Astrocyte (in vitro differentiated cells and primary cell): ENCODE measurements at regions not wholly inside any gene's neighbourhood (a gene's known extent, or its start where the extent isn't known, plus 50 kb on each side); places are given as distances from the start of the nearest gene placed in this dataset.

Experiments used
- DNase-seq: peaks from one replicate; pipeline ENCODE4 v3.0.0-alpha.2; 2010; ENCODE audit warnings: low read depth
- FAIRE-seq: peaks from 2 replicates; lab custom pipeline; 2011; peaks lifted over from hg19 to GRCh38; lab: Jason Lieb, UNC
- H2AFZ ChIP-seq: 2 replicates; pipeline ENCODE4 v1.6.0; 2012; ENCODE audit warnings: low read depth, low read length, inconsistent platforms
- H3K27ac ChIP-seq: 2 replicates; pipeline ENCODE4 v1.5.1; 2011; ENCODE audit warnings: low read depth, low read length, inconsistent platforms
- H3K27me3 ChIP-seq: 2 replicates; pipeline ENCODE4 v1.6.0; 2011; ENCODE audit warnings: low read length, inconsistent platforms; ENCODE audit not compliant: insufficient read depth
- H3K36me3 ChIP-seq: 2 replicates; pipeline ENCODE4 v1.5.1; 2011; ENCODE audit warnings: low read length, inconsistent platforms; ENCODE audit not compliant: insufficient read depth
- H3K4me1 ChIP-seq: 2 replicates; pipeline ENCODE4 v1.5.1; 2011; ENCODE audit warnings: low read length, inconsistent platforms; ENCODE audit not compliant: insufficient read depth
- H3K4me2 ChIP-seq: 2 replicates; pipeline ENCODE4 v1.6.0; 2012; ENCODE audit warnings: low read length, inconsistent platforms
- H3K4me3 ChIP-seq: 2 replicates; pipeline ENCODE4 v1.5.1; 2011; ENCODE audit warnings: low read depth, mild to moderate bottlenecking, low read length, inconsistent platforms; ENCODE audit not compliant: insufficient read depth
- H3K79me2 ChIP-seq: 2 replicates; pipeline ENCODE4 v1.6.0; 2012; ENCODE audit warnings: mild to moderate bottlenecking, low read length, inconsistent platforms; ENCODE audit not compliant: insufficient read depth
- H3K9ac ChIP-seq: 2 replicates; pipeline ENCODE4 v1.6.0; 2012; ENCODE audit warnings: mild to moderate bottlenecking, low read length, inconsistent platforms
- H3K9me3 ChIP-seq: 2 replicates; pipeline ENCODE4 v1.5.1; 2012; ENCODE audit warnings: low read depth, mild to moderate bottlenecking, low read length, inconsistent platforms; ENCODE audit not compliant: insufficient read depth
- H4K20me1 ChIP-seq: 2 replicates; pipeline ENCODE4 v1.6.0; 2012; ENCODE audit warnings: low read length, inconsistent platforms; ENCODE audit not compliant: insufficient read depth
- H3K27ac Mint-ChIP-seq: one replicate; pipeline ENCODE4 v1.8.0; 2021; ENCODE audit warnings: mild to moderate bottlenecking, mixed read lengths; ENCODE audit not compliant: unreplicated experiment
- H3K27me3 Mint-ChIP-seq: one replicate; pipeline ENCODE4 v1.8.0; 2021; ENCODE audit warnings: low read depth, mixed read lengths; ENCODE audit not compliant: unreplicated experiment
- H3K36me3 Mint-ChIP-seq: one replicate; pipeline ENCODE4 v1.8.0; 2021; ENCODE audit warnings: low read depth, mixed read lengths; ENCODE audit not compliant: unreplicated experiment
- H3K4me1 Mint-ChIP-seq: one replicate; pipeline ENCODE4 v1.8.0; 2021; ENCODE audit warnings: low read depth, mixed read lengths; ENCODE audit not compliant: unreplicated experiment
- H3K4me3 Mint-ChIP-seq: one replicate; pipeline ENCODE4 v1.8.0; 2021; ENCODE audit warnings: mild to moderate bottlenecking, moderate library complexity, mixed read lengths; ENCODE audit not compliant: unreplicated experiment
- H3K9me3 Mint-ChIP-seq: one replicate; pipeline ENCODE4 v1.8.0; 2021; ENCODE audit warnings: mild to moderate bottlenecking, mixed read lengths; ENCODE audit not compliant: unreplicated experiment
- EZH2 ChIP-seq: IDR thresholded peaks from 2 replicates; pipeline ENCODE4 v1.6.1; 2012; ENCODE audit warnings: mild to moderate bottlenecking, low read length, inconsistent platforms; ENCODE audit not compliant: insufficient read depth
- TF ChIP-seq, protein P1 (sequence below): IDR thresholded peaks from 2 replicates; pipeline ENCODE4 v1.5.1; 2011; ENCODE audit warnings: low read depth, mild to moderate bottlenecking, inconsistent platforms, low read length, moderate library complexity; ENCODE audit not compliant: insufficient read depth

DNA sequence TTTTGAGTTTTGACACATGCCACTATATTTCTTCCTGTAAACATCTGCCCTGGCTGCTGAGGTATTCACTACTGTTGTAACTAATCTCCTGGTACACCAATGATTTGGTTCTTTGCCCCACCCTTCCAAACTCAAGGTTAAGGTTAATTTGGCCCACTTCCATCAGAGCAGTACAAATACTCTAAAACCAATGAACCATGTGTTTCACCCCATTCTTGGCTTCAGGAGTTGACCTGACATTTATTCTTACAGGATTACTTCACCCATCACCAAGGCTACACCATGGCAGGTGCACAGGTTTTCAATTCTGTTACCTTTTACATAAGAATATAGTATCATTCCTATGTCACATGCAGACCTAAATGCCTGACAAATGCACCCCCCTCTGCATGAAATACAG, 1179.9 kb downstream of the ZPLD1 start:
- Histone ChIP-seq H3K4me2 (no peak overlapping the region), H3K4me1 (no peaks in the 10 kb centered on the region), H4K20me1 (no peaks in the 10 kb centered on the region), H3K79me2 (no peaks in the 10 kb centered on the region), H3K36me3 (no peaks in the 10 kb centered on the region), H3K9me3 (no peaks in the 10 kb centered on the region), H3K27ac (no peak overlapping the region), H3K9ac (no peak overlapping the region), H3K27me3 (no peaks in the 10 kb centered on the region), H3K4me3 (no peak overlapping the region), H2AFZ (no peak overlapping the region)
- Mint-ChIP-seq H3K36me3 (no peaks in the 10 kb centered on the region), H3K4me3 (no peak overlapping the region), H3K27ac (no peak overlapping the region), H3K27me3 (no peaks in the 10 kb centered on the region), H3K9me3 (no peaks in the 10 kb centered on the region), H3K4me1 (no peaks in the 10 kb centered on the region)
- DNase-seq (no peak), FAIRE-seq (no peak)
- no peak for TF ChIP-seq EZH2
- TF ChIP-seq, protein P1, sequence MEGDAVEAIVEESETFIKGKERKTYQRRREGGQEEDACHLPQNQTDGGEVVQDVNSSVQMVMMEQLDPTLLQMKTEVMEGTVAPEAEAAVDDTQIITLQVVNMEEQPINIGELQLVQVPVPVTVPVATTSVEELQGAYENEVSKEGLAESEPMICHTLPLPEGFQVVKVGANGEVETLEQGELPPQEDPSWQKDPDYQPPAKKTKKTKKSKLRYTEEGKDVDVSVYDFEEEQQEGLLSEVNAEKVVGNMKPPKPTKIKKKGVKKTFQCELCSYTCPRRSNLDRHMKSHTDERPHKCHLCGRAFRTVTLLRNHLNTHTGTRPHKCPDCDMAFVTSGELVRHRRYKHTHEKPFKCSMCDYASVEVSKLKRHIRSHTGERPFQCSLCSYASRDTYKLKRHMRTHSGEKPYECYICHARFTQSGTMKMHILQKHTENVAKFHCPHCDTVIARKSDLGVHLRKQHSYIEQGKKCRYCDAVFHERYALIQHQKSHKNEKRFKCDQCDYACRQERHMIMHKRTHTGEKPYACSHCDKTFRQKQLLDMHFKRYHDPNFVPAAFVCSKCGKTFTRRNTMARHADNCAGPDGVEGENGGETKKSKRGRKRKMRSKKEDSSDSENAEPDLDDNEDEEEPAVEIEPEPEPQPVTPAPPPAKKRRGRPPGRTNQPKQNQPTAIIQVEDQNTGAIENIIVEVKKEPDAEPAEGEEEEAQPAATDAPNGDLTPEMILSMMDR = no peak

DNA sequence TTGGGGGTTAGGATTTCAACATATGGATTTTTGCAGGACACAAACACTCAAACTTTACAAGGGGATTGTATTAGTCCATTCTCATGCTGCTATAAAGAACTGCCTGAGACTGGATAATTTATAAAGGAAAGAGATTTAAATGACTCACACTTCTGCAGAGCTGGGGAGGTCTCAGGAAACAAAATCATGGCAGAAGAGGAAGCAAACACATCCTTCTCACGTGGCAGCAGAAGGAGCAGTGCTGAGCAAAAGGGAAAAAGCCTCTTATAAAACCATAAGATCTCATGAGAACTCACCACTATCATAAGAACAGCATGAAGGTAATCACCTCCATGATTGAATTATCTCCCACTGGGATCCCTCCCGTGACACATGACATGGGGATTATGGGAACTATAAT, 1183.1 kb downstream of the ZPLD1 start:
- no peaks in the 10 kb centered on the region for H3K27me3 Mint-ChIP-seq

DNA sequence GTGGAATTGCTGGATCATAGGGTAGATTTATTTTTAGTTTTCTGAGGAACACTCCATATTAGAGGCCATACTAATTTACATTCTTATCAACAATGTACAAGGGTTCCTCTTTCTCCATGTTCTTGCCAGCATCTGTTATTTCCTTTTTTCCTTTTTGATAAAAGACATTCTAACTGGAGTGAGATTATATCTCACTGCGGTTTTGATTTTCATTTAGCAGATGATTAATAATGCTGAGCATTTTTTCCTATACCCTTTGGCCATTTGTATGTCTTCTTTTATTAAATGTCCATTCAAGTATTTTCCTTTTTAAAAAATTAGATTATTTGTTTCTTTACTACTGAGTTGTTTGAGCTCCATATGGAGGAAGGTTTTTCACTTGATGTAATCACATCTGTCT, 1189.5 kb downstream of the ZPLD1 start:
- no peak overlapping the region for H3K4me3 Mint-ChIP-seq
- no peak for DNase-seq
- H2AFZ ChIP-seq = no peak overlapping the region

More for the DNA sequence above, 1183.1 kb downstream of the ZPLD1 start:
- Histone ChIP-seq H3K9me3 (no peaks in the 10 kb centered on the region), H3K9ac (no peak overlapping the region), H4K20me1 (no peaks in the 10 kb centered on the region), H2AFZ (no peak overlapping the region), H3K4me2 (no peak overlapping the region), H3K27ac (no peak overlapping the region), H3K27me3 (no peaks in the 10 kb centered on the region), H3K4me3 (no peak overlapping the region), H3K4me1 (no peaks in the 10 kb centered on the region), H3K36me3 (no peaks in the 10 kb centered on the region), H3K79me2 (no peaks in the 10 kb centered on the region)
- DNase-seq (no peak), FAIRE-seq (no peak)
- TF ChIP-seq, protein P1 = no peak
- TF ChIP-seq EZH2 = no peak
- Mint-ChIP-seq H3K36me3 (no peaks in the 10 kb centered on the region), H3K4me1 (no peaks in the 10 kb centered on the region), H3K4me3 (no peak overlapping the region), H3K9me3 (no peaks in the 10 kb centered on the region), H3K27ac (no peak overlapping the region)

More for the DNA sequence above, 1189.5 kb downstream of the ZPLD1 start:
- FAIRE-seq = no peak
- Histone ChIP-seq H3K4me2 (no peak overlapping the region), H3K4me1 (no peaks in the 10 kb centered on the region), H3K4me3 (no peak overlapping the region), H4K20me1 (no peaks in the 10 kb centered on the region), H3K36me3 (no peaks in the 10 kb centered on the region), H3K27me3 (no peaks in the 10 kb centered on the region), H3K9ac (no peak overlapping the region), H3K79me2 (no peaks in the 10 kb centered on the region), H3K9me3 (peaks cover 2% of the 10 kb centered on the region), H3K27ac (no peak overlapping the region)
- H3K27me3 Mint-ChIP-seq = no peaks in the 10 kb centered on the region
- peaks cover 5% of the 10 kb centered on the region for H3K9me3 Mint-ChIP-seq
- H3K36me3 Mint-ChIP-seq = no peaks in the 10 kb centered on the region
- H3K27ac Mint-ChIP-seq = no peak overlapping the region
- no peaks in the 10 kb centered on the region for H3K4me1 Mint-ChIP-seq
- no peak for TF ChIP-seq EZH2
- TF ChIP-seq, protein P1 = no peak
